ENCODE measurements at regions not wholly inside any gene's neighbourhood (a gene's known extent, or its start where the extent isn't known, plus 50 kb on each side); places are given as distances from the start of the nearest gene placed in this dataset.

DNA sequence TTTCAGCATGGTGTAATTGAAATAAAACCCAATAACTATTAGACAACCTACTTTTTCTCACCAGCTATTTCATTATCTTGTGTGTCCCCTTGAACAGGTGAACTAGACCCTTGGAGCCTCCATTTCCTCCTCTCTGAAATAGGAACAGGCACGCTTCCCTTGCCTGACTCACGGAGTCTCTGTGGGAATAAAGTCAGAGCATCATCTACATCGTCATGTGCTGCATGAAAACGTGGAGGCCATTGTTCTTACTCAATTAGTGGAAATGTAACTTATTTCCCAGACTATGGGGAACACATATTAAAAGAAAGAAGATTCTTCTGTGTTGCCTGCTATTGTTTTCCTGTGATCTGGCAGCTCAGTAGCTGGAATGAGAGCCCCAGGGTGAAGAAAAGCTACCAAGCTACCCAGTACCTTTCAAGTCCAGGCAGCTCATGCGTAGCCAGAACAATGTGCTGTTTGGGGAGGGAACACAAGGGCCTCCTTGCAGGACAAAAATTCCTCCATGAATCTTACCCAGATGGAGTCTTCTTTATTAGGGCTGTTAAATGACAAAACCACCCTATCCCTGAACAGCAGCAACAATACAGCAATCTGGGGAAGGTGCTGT, 59.8 kb downstream of the SOX11 start:
- no peak for DNase-seq

GRCh38 chr2:5756272-5756671, 64.1 kb downstream of the SOX11 start:
- no peak for DNase-seq

DNA sequence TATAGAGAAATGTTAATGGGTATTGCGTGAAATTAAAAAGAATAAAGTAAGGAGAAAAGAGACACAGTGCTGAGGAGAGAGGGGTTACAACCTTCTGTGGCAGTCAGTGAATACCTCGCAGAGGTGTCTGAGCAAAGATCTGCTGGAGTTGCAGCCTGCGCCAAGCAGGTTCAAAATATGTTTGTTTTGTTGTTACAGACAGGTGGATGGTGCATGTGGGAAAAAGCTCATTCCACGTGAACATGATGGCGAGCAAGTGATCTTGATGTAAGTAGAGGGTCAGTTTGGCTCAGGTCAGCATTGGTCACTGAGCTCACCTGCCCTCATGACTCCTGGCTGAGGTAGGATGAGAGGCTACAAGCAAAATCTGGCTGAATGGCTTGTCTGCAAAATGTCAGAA, 66.2 kb downstream of the SOX11 start:
- DNase-seq: no peak

GRCh38 chr2:5759949-5760348, 67.8 kb downstream of the SOX11 start:
- no peak for DNase-seq

DNA sequence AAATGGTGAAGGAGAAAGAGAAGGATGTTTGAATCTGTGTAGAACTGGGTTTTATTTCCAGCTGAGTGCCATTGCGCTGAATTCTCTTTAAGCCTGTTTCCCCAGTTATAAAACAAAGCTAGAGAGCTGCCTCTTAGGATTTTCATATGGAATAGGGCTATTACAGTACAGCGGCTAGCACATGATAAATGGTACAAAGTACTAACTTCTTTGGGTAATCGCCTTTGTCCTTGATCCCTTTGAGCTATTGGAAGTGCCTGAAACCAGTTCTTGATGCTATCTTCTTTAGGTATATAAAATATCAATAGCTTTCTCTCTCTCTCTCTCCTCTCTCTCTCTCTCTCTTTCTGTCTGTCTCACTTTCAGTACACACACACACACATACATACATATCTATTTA, 71.3 kb downstream of the SOX11 start:
- DNase-seq: no peak

DNA sequence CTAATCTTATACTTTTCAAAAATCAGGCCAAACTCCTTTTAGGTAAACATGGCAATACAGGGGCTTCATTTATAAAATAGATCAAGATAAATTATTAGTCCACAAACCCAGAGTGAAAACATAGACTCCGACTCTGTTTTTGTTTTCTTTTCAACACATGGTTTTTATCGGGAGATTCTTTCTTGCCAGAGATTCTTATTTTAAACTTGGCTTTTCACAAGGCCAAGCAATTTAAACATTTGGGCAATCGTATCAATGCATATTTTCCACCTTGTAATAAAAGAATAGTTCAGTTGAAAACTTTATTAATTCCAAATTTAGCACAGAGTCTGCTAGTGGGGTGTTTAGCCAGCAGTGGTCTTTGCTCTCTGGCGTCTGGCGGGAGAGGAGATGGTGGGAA, 71.9 kb downstream of the SOX11 start:
- no peak for DNase-seq

DNA sequence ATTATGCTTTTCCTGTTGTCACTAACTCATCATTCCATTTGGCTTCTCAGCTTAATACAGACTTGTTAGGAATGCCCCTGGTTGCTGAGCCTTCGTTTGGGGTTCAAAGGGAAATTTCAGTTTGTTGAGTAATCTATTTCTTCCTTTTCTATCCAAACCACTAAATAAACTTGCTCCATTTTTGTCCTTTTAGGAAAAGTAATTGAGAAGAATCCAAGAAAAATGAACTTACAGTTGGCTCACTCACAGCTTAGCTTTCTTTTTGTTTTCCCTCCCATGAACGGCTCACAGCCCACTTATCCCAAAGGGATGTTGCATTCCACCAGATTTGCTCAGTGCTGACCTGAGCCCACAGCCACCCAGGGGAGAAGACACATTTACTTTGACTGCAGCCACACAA, 73.9 kb downstream of the SOX11 start:
- no peak for DNase-seq

- no peak for DNase-seq
These were observed 74.4 kb downstream of the SOX11 start for GRCh38 chr2:5766561-5766960.

DNA sequence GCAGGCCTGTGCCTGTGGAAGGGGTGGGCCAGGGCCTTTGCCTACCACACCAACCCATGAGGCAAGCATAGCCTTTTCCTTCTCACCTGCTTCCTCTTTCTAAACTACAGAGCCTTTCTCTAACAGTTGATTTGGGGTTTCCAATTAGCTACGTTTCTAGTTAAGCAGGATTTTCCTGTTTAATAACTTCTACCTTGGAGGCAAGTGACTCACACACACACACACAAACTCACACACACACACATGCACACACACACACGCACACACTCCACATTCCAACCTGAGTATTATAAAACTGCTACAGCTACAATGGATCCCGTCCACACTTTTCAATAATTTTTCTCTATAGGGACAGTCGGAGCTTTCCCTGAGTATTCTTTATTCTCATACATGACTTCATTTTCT, 84.9 kb downstream of the SOX11 start:
- DNase-seq: no peak

DNA sequence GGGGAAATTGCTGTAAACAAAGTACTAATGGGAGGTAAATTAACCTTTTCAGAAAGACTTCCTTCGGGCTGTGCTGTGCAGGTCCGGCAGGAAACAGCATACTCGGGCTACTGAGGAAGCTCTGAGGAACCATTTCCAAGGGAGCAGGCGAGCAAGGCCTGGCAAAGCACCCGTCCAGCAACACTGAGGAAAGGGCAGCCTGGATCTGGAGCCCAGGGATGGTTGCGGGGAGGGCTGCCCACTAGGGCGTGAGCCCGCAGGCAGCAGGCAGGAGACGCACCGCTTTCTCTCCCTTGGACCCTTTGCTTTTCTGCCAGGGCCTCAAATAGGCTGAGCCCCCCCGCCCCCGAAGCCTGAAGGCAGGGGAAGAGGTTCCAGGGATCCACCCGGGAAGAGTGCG, 89.5 kb downstream of the SOX11 start:
- no peak for DNase-seq

- DNase-seq: no peak
These were observed 89.9 kb downstream of the SOX11 start for GRCh38 chr2:5782103-5782502.

DNA sequence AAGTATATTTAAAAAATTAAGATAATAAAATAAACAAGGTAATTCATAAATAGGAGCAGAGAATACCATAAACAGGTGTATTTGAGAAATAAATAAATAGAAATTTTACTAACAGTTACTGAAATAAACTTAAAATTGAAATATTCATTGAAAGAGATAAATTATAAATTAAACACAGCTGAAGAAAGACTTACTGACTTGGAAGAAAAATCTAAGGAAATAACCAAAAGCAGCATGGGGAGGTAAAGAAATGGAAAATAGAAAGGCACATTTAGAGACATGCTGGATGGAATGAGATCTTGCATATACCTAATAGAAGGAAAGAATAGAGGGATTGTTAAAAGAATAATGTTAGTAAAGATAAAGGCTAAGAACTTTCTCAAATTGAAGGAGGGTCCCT, 96.3 kb downstream of the SOX11 start:
- DNase-seq: no peak

DNA sequence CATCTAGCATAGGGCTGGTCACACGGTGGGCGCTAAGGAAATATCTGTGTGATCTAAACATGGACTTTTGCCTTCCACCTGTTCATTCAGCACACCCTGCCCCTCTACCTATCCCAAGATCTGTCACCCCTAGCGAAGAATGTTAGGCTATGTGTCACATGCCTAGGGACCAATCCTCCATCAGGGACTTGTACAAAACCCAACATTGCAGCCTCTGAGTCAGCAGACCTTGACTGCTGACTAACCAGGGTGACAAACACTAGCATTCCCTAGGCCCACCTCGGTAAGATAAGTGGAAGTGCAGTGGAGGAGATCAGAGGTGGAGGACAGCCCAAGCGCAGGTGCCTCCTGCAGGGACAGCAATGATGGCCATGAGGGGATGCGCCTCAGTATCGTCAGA, 99.2 kb downstream of the SOX11 start:
- no peak for DNase-seq

DNA sequence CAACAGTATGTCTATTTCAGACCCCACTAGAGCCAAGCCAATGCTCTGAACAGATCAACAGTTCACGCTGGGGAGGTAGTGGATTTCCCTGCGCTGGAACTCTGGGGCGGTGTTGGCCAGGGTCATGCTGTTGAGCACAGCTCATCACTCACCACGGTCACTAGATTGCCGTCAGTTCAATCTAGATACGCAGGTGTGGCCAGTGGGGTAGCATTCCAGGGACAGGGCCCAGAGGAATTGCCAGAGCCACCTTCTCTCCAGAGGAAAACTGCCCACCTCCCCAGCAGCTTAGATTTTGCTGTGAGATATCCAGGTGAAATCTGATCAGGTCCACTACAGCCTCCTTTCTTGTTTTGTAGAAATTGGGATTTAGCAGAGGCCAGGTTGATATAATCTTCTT, 101.8 kb downstream of the SOX11 start:
- DNase-seq: no peak

- DNase-seq: no peak
These were observed 105.9 kb downstream of the SOX11 start for GRCh38 chr2:5798084-5798483.

GRCh38 chr2:5799348-5799747, 107.2 kb downstream of the SOX11 start:
- DNase-seq: no peak

GRCh38 chr2:5803547-5803946, 111.4 kb downstream of the SOX11 start:
- DNase-seq: no peak

GRCh38 chr2:5818961-5819600, 126.9 kb downstream of the SOX11 start:
- no peak for DNase-seq

DNA sequence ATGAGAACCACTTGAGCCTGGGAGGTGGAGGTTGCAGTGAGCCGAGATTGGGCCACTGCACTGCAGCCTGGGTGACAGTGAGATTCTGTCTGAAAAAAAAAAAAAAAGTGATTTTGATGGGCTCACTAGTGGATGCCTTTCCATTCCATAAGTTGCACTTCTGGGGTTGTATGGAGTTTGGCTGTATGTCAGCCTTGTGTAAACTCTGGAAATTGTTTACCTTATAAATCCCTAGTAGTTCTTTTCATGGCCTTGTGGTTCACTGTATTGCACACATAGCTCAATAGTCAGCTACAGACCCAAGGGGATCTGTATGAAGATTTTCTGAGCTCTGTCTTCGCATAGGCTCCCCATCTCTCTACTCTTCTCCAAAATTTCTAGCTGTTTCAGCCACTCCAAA, 131.9 kb downstream of the SOX11 start:
- no peak for DNase-seq

DNA sequence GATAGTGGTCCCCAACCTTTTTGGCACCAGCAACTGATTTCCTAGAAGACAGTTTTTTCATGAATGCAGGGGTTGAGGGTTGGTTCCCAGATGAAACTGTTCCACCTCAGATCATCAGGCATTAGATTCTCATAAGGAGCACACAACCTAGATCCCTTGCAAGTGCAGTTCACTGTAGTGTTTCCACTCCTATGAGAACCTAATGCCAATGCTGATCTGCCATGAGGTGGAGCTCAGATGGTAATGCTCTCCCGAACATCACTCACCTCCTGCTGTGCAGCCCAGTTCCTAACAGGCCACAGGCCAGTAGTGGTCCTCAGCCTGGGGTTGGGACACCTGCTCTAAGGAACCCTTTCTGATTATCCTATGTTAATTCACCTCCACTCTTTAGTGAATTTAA, 133.5 kb downstream of the SOX11 start:
- no peak for DNase-seq

- DNase-seq: no peak
These were observed 134.9 kb downstream of the SOX11 start for GRCh38 chr2:5826979-5827655.

- DNase-seq: no peak
These were observed 142.3 kb downstream of the SOX11 start for GRCh38 chr2:5834501-5834900.

- no peak for DNase-seq
These were observed 147.4 kb downstream of the SOX11 start for GRCh38 chr2:5839550-5839949.

DNA sequence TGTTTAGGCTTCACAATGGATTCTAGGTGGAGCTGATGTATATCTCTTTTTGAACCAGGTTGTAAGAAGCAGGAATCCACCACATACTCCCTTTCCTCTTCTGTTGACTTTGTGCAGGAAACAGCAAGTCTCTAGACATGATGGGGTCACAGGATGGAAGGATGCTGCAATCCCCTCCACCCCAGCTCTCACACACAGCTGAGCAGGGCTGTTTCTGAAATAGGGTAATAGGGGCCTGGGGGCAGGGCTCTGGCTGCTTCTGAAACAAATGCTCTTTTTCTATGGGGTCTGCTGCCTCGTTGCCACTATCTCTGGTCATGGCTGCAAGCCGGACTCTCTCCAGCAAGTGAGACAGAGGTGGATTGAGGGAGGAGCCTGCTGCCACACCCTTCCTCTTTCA, 148.9 kb downstream of the SOX11 start:
- DNase-seq: no peak

- DNase-seq: no peak
These were observed 150.1 kb downstream of the SOX11 start for GRCh38 chr2:5842326-5842725.

All from activated CD8-positive, alpha-beta memory T cell treated with anti-CD3 and anti-CD28 coated beads for 24 hours (primary cell).